ENCODE measurements at regions not wholly inside any gene's neighbourhood (a gene's known extent, or its start where the extent isn't known, plus 50 kb on each side); places are given as distances from the start of the nearest gene placed in this dataset.
"Not testable (repeated sequence)": the region's sequence is repeated elsewhere in the genome, so short reads cannot be mapped to it uniquely, and the experiment has no call there.

GRCh38 chr16:31734265-31734664 is 139.3 kb upstream of the ZNF267 start:
- no peak for DNase-seq (ENCODE audit: low read depth in 2 of 2, low spot score in 1 of 2)

- DNase-seq (ENCODE audit: low read depth in 2 of 2, low spot score in 1 of 2) = not testable (repeated sequence)
Observed at GRCh38 chr16:31745098-31745497, 128.5 kb upstream of the ZNF267 start.

- no peak for DNase-seq (ENCODE audit: low read depth in 2 of 2, low spot score in 1 of 2)
Observed at GRCh38 chr16:31745900-31746299, 127.7 kb upstream of the ZNF267 start.

- no peak for DNase-seq (ENCODE audit: low read depth in 2 of 2, low spot score in 1 of 2)
Observed at GRCh38 chr16:31754998-31755615, 118.5 kb upstream of the ZNF267 start.

- no peak for DNase-seq (ENCODE audit: low read depth in 2 of 2, low spot score in 1 of 2)
Observed at GRCh38 chr16:31764103-31764502, 109.5 kb upstream of the ZNF267 start.

GRCh38 chr16:31767267-31767666 is 106.3 kb upstream of the ZNF267 start:
- DNase-seq (ENCODE audit: low read depth in 2 of 2, low spot score in 1 of 2) = no peak

- no peak for DNase-seq (ENCODE audit: low read depth in 2 of 2, low spot score in 1 of 2)
Observed at GRCh38 chr16:31780342-31780741, 93.3 kb upstream of the ZNF267 start.

GRCh38 chr16:31785126-31785525 is 88.5 kb upstream of the ZNF267 start:
- no peak for DNase-seq (ENCODE audit: low read depth in 2 of 2, low spot score in 1 of 2)

- DNase-seq (ENCODE audit: low read depth in 2 of 2, low spot score in 1 of 2) = no peak
Observed at GRCh38 chr16:31807086-31807485, 66.5 kb upstream of the ZNF267 start.

GRCh38 chr16:31810863-31811262 is 62.7 kb upstream of the ZNF267 start:
- DNase-seq (ENCODE audit: low read depth in 2 of 2, low spot score in 1 of 2) = no peak

GRCh38 chr16:31816141-31816540 is 57.5 kb upstream of the ZNF267 start:
- not testable (repeated sequence) for DNase-seq (ENCODE audit: low read depth in 2 of 2, low spot score in 1 of 2)

- no peak for DNase-seq (ENCODE audit: low read depth in 2 of 2, low spot score in 1 of 2)
Observed at GRCh38 chr16:31819386-31819785, 54.2 kb upstream of the ZNF267 start.

GRCh38 chr16:31819948-31820347 is 53.7 kb upstream of the ZNF267 start:
- DNase-seq (ENCODE audit: low read depth in 2 of 2, low spot score in 1 of 2) = no peak
